T-cell (primary cell): ENCODE measurements at regions not wholly inside any gene's neighbourhood (a gene's known extent, or its start where the extent isn't known, plus 50 kb on each side); places are given as distances from the start of the nearest gene placed in this dataset.

Source experiments
- ATAC-seq, 4 experiments: fragments of 200-7000 bp in 3 of 4; fragments of 150-1000 bp in 1 of 4; cut with Tn5 transposase; replicated peaks in 1 of 4; 1 replicate in 3 of 4; 2 replicates in 1 of 4; pipeline ENCODE4 v1.10.0; 2021; ENCODE audit warnings: moderate library complexity in 3 of 4, mild to moderate bottlenecking in 2 of 4, moderate number of reproducible peaks in 1 of 4
- CTCF ChIA-PET, 2 donors: fragments of 300-600 bp; sonication (Branson Sonifier 250); formaldehyde crosslinking; loops; one replicate each; lab custom pipeline; 2022; ENCODE audit warnings: antibody characterized with exemption in 2 of 2; lab: Charles Lee
- POLR2A ChIA-PET, 2 donors: fragments of 300-600 bp; sonication (Branson Sonifier 250); formaldehyde crosslinking; loops; one replicate each; lab custom pipeline; 2022; ENCODE audit warnings: antibody characterized with exemption in 2 of 2; lab: Charles Lee
- DNase-seq, 35 experiments: peaks; one replicate each; pipeline versions ENCODE4 v3.0.0 to v3.0.0-alpha.2; 2013 to 2023
- H3K27ac ChIP-seq: one replicate; pipeline ENCODE4 v1.5.1; 2013; ENCODE audit warnings: low read length
- H3K27me3 ChIP-seq, 2 experiments: replicated peaks in 1 of 2; 1 replicate in 1 of 2; 2 replicates in 1 of 2; pipeline versions ENCODE4 v1.6.1 to v1.7.0; 2013; ENCODE audit warnings: low read length in 1 of 2, mixed read lengths in 1 of 2; ENCODE audit not compliant: control insufficient read depth in 2 of 2, insufficient read depth in 2 of 2; ENCODE audit errors: extremely low read depth in 1 of 2
- H3K36me3 ChIP-seq, 2 donors: 1 replicate in 1 of 2; 2 replicates in 1 of 2; pipeline versions ENCODE4 v1.6.1 to v1.7.0; 2013; ENCODE audit warnings: low read length in 1 of 2; ENCODE audit not compliant: control insufficient read depth in 2 of 2, insufficient read depth in 1 of 2; ENCODE audit errors: extremely low read depth in 1 of 2
- H3K4me1 ChIP-seq, 2 experiments: 1 replicate in 1 of 2; 2 replicates in 1 of 2; pipeline versions ENCODE4 v1.6.1 to v1.7.0; 2013; ENCODE audit warnings: low read length in 2 of 2, mixed read lengths in 1 of 2; ENCODE audit not compliant: insufficient read depth in 2 of 2, control insufficient read depth in 1 of 2; ENCODE audit errors: extremely low read depth in 1 of 2
- H3K4me3 ChIP-seq, 2 donors: 1 replicate in 1 of 2; 2 replicates in 1 of 2; pipeline versions ENCODE4 v1.5.1 to v1.7.0; 2013; ENCODE audit warnings: mild to moderate bottlenecking in 2 of 2, low read length in 1 of 2, moderate library complexity in 1 of 2; ENCODE audit not compliant: control insufficient read depth in 1 of 2; ENCODE audit errors: extremely low read depth in 1 of 2
- H3K9me3 ChIP-seq: 2 replicates; pipeline ENCODE4 v1.7.0; 2013
- H3K27ac Mint-ChIP-seq, 2 donors: one replicate each; pipeline ENCODE4 v1.8.0; 2020 to 2021; ENCODE audit warnings: mild to moderate bottlenecking in 2 of 2, mixed read lengths in 2 of 2
- H3K27me3 Mint-ChIP-seq, 2 donors: one replicate each; pipeline ENCODE4 v1.8.0; 2021 to 2022; ENCODE audit warnings: mixed read lengths in 2 of 2
- H3K36me3 Mint-ChIP-seq: one replicate; pipeline ENCODE4 v1.8.0; 2021; ENCODE audit warnings: mixed read lengths
- H3K4me1 Mint-ChIP-seq, 3 donors: one replicate each; pipeline ENCODE4 v1.8.0; 2020 to 2022; ENCODE audit warnings: mixed read lengths in 3 of 3, mild to moderate bottlenecking in 1 of 3
- H3K4me3 Mint-ChIP-seq, 3 donors: one replicate each; pipeline ENCODE4 v1.8.0; 2020 to 2022; ENCODE audit warnings: mild to moderate bottlenecking in 3 of 3, mixed read lengths in 3 of 3, moderate library complexity in 3 of 3
- H3K9me3 Mint-ChIP-seq, 3 donors: one replicate each; pipeline ENCODE4 v1.8.0; 2020 to 2022; ENCODE audit warnings: mixed read lengths in 3 of 3
- WGBS: methylation state at CpG from one replicate; pipeline ENCODE4 v1.1.5; 2013; ENCODE audit warnings: missing lambda C conversion rate; ENCODE audit not compliant: insufficient coverage; 5-methylcytosine and 5-hydroxymethylcytosine counted together

GRCh38 chr12:97756066-97756666 lies 293.6 kb downstream of the RMST start:
- Histone ChIP-seq H3K4me3 (no peak overlapping the region), H3K4me1 (no peaks in the 10 kb centered on the region), H3K27me3 (no peaks in the 10 kb centered on the region), H3K36me3 (no peaks in the 10 kb centered on the region), H3K27ac (no peak overlapping the region), H3K9me3 (no peaks in the 10 kb centered on the region)
- Mint-ChIP-seq H3K27ac (no peak overlapping the region), H3K4me3 (no peak overlapping the region), H3K4me1 (no peaks in the 10 kb centered on the region), H3K36me3 (no peaks in the 10 kb centered on the region), H3K9me3 (peaks cover 0 to 4% (median 0%) of the 10 kb centered on the region in 3 donors), H3K27me3 (peaks cover 0 to 3% of the 10 kb centered on the region in 2 donors)
- WGBS, result 92% methylated on average over 2 of the region's 10 CpGs
- POLR2A ChIA-PET, result interaction anchor here in 1 of 2 donors (0.6 kb wide), 1 partner anchor 488 kb away, joined by 3 read pairs; no protein-coding TSS in a partner anchor
- no peak for ATAC-seq
- DNase-seq, result no peak
- CTCF ChIA-PET, result no interaction called here

- H3K27ac ChIP-seq, result no peak overlapping the region
- WGBS, result no CpG with 5 or more reads among the region's 2 CpGs
- no peaks in the 10 kb centered on the region for H3K36me3 ChIP-seq
- Mint-ChIP-seq H3K27me3 (peaks cover 0 to 3% of the 10 kb centered on the region in 2 donors), H3K4me3 (no peak overlapping the region), H3K27ac (no peak overlapping the region), H3K9me3 (peaks cover 0 to 4% (median 0%) of the 10 kb centered on the region in 3 donors), H3K36me3 (no peaks in the 10 kb centered on the region), H3K4me1 (no peaks in the 10 kb centered on the region)
- H3K4me1 ChIP-seq, result no peaks in the 10 kb centered on the region
- DNase-seq, result no peak
- CTCF ChIA-PET, result interaction anchor here in 1 of 2 donors (0.6 kb wide), 1 partner anchor 127 kb away, joined by 3 read pairs; no protein-coding TSS in a partner anchor
- POLR2A ChIA-PET, result interaction anchor here in 1 of 2 donors (0.6 kb wide), 1 partner anchor 488 kb away, joined by 3 read pairs; no protein-coding TSS in a partner anchor
- no peak overlapping the region for H3K4me3 ChIP-seq
- H3K9me3 ChIP-seq, result no peaks in the 10 kb centered on the region
- no peak for ATAC-seq
- no peaks in the 10 kb centered on the region for H3K27me3 ChIP-seq
Measured at GRCh38 chr12:97756741-97757140, 294.1 kb downstream of the RMST start.

- Histone ChIP-seq H3K27ac (no peak overlapping the region), H3K36me3 (no peaks in the 10 kb centered on the region), H3K27me3 (no peaks in the 10 kb centered on the region), H3K9me3 (no peaks in the 10 kb centered on the region), H3K4me3 (no peak overlapping the region), H3K4me1 (no peaks in the 10 kb centered on the region)
- Mint-ChIP-seq H3K4me1 (no peaks in the 10 kb centered on the region), H3K9me3 (peaks cover 0 to 7% (median 0%) of the 10 kb centered on the region in 3 donors), H3K27me3 (peaks cover 0 to 3% of the 10 kb centered on the region in 2 donors), H3K27ac (no peak overlapping the region), H3K36me3 (no peaks in the 10 kb centered on the region), H3K4me3 (no peak overlapping the region)
- ChIA-PET CTCF (interaction anchor here in 1 of 2 donors (0.6 kb wide), 2 partner anchors 20 to 126 kb away, joined by 3 to 6 read pairs; no protein-coding TSS in a partner anchor), POLR2A (no interaction called here)
- WGBS, result 86% methylated on average over 1 of the region's 6 CpGs
- DNase-seq, result no peak
- ATAC-seq, result no peak
Measured at GRCh38 chr12:97757481-97758193, 295.0 kb downstream of the RMST start.

- Histone ChIP-seq H3K9me3 (no peaks in the 10 kb centered on the region), H3K27ac (no peak overlapping the region), H3K4me1 (no peaks in the 10 kb centered on the region), H3K36me3 (no peaks in the 10 kb centered on the region), H3K4me3 (no peak overlapping the region), H3K27me3 (no peaks in the 10 kb centered on the region)
- no CpG with 5 or more reads among the region's 1 CpG for WGBS
- DNase-seq, result no peak
- Mint-ChIP-seq H3K9me3 (peaks cover 0 to 9% (median 0%) of the 10 kb centered on the region in 3 donors), H3K4me3 (no peak overlapping the region), H3K4me1 (no peaks in the 10 kb centered on the region), H3K27me3 (peaks cover 0 to 3% of the 10 kb centered on the region in 2 donors), H3K36me3 (no peaks in the 10 kb centered on the region), H3K27ac (no peak overlapping the region)
- ATAC-seq, result no peak
- POLR2A ChIA-PET, result no interaction called here
- CTCF ChIA-PET, result no interaction called here
Measured at GRCh38 chr12:97758194-97758501, 295.5 kb downstream of the RMST start.

- no CpG with 5 or more reads among the region's 1 CpG for WGBS
- Mint-ChIP-seq H3K27ac (no peak overlapping the region), H3K27me3 (peaks cover 0 to 3% of the 10 kb centered on the region in 2 donors), H3K36me3 (no peaks in the 10 kb centered on the region), H3K4me1 (no peaks in the 10 kb centered on the region), H3K9me3 (peaks cover 0 to 11% (median 0%) of the 10 kb centered on the region in 3 donors), H3K4me3 (no peak overlapping the region)
- Histone ChIP-seq H3K9me3 (no peaks in the 10 kb centered on the region), H3K27me3 (no peaks in the 10 kb centered on the region), H3K27ac (no peak overlapping the region), H3K4me1 (no peaks in the 10 kb centered on the region), H3K4me3 (no peak overlapping the region), H3K36me3 (no peaks in the 10 kb centered on the region)
- ATAC-seq (no peak), DNase-seq (no peak)
- POLR2A ChIA-PET, result no interaction called here
- CTCF ChIA-PET, result no interaction called here
Measured at GRCh38 chr12:97758586-97758985, 296.0 kb downstream of the RMST start.

- peaks cover 0 to 3% of the 10 kb centered on the region in 2 donors for H3K27me3 Mint-ChIP-seq
- H3K27ac Mint-ChIP-seq, result no peak overlapping the region
Measured at GRCh38 chr12:97760601-97761000, 298.0 kb downstream of the RMST start.

More at GRCh38 chr12:97760601-97761000, 298.0 kb downstream of the RMST start:
- DNase-seq, result no peak
- Mint-ChIP-seq H3K4me3 (no peak overlapping the region), H3K36me3 (no peaks in the 10 kb centered on the region), H3K4me1 (no peaks in the 10 kb centered on the region), H3K9me3 (peaks cover 0 to 11% (median 6%) of the 10 kb centered on the region in 3 donors)
- Histone ChIP-seq H3K4me1 (no peaks in the 10 kb centered on the region), H3K27ac (no peak overlapping the region), H3K4me3 (no peak overlapping the region), H3K36me3 (no peaks in the 10 kb centered on the region), H3K27me3 (no peaks in the 10 kb centered on the region), H3K9me3 (no peaks in the 10 kb centered on the region)
- ChIA-PET POLR2A (no interaction called here), CTCF (no interaction called here)
- ATAC-seq, result no peak
- WGBS, result 85% methylated on average over 2 of the region's 3 CpGs
